HUES6 (cell line): ENCODE measurements at regions not wholly inside any gene's neighbourhood (a gene's known extent, or its start where the extent isn't known, plus 50 kb on each side); places are given as distances from the start of the nearest gene placed in this dataset.

Experiments used
- H3K27ac ChIP-seq: 2 replicates; pipeline ENCODE4 v1.7.0; 2013; ENCODE audit warnings: low read depth, mild to moderate bottlenecking, low read length, inconsistent platforms
- H3K27me3 ChIP-seq: 2 replicates; pipeline ENCODE4 v1.6.1; 2013; ENCODE audit warnings: low read length; ENCODE audit not compliant: control insufficient read depth, insufficient read depth
- H3K36me3 ChIP-seq: 2 replicates; pipeline ENCODE4 v1.6.1; 2013; ENCODE audit warnings: low read length; ENCODE audit not compliant: control insufficient read depth, insufficient read depth
- H3K4me1 ChIP-seq: 2 replicates; pipeline ENCODE4 v1.6.1; 2013; ENCODE audit warnings: low read length; ENCODE audit not compliant: control insufficient read depth, insufficient read depth
- H3K4me3 ChIP-seq: 2 replicates; pipeline ENCODE4 v1.5.1; 2013; ENCODE audit warnings: low read depth, low read length
- H3K9ac ChIP-seq: one replicate; pipeline ENCODE4 v1.6.1; 2013; ENCODE audit warnings: mild to moderate bottlenecking, low read length
- H3K9me3 ChIP-seq: 2 replicates; pipeline ENCODE4 v1.6.1; 2013; ENCODE audit warnings: low read depth, low read length; ENCODE audit not compliant: control insufficient read depth, insufficient read depth

- no peak overlapping the region for H3K27ac ChIP-seq
- no peak overlapping the region for H3K9ac ChIP-seq
- H3K27me3 ChIP-seq, result no peaks in the 10 kb centered on the region
- H3K4me3 ChIP-seq, result no peak overlapping the region
- no peaks in the 10 kb centered on the region for H3K9me3 ChIP-seq
- H3K36me3 ChIP-seq, result no peaks in the 10 kb centered on the region
- no peaks in the 10 kb centered on the region for H3K4me1 ChIP-seq
These were observed 141.2 kb downstream of the LRRC3B start for GRCh38 chr3:26763723-26764122.

- Histone ChIP-seq H3K27me3 (no peaks in the 10 kb centered on the region), H3K27ac (no peak overlapping the region)
These were observed 143.5 kb downstream of the LRRC3B start for GRCh38 chr3:26766031-26766430.

GRCh38 chr3:26768068-26768651 is 145.6 kb downstream of the LRRC3B start:
- Histone ChIP-seq H3K9me3 (no peaks in the 10 kb centered on the region), H3K9ac (no peak overlapping the region), H3K4me3 (no peak overlapping the region), H3K27ac (no peak overlapping the region), H3K27me3 (no peaks in the 10 kb centered on the region), H3K4me1 (no peaks in the 10 kb centered on the region), H3K36me3 (no peaks in the 10 kb centered on the region)

More at GRCh38 chr3:26766031-26766430, 143.5 kb downstream of the LRRC3B start:
- no peak overlapping the region for H3K9ac ChIP-seq
- no peaks in the 10 kb centered on the region for H3K4me1 ChIP-seq
- no peak overlapping the region for H3K4me3 ChIP-seq
- no peaks in the 10 kb centered on the region for H3K9me3 ChIP-seq
- no peaks in the 10 kb centered on the region for H3K36me3 ChIP-seq

DNA sequence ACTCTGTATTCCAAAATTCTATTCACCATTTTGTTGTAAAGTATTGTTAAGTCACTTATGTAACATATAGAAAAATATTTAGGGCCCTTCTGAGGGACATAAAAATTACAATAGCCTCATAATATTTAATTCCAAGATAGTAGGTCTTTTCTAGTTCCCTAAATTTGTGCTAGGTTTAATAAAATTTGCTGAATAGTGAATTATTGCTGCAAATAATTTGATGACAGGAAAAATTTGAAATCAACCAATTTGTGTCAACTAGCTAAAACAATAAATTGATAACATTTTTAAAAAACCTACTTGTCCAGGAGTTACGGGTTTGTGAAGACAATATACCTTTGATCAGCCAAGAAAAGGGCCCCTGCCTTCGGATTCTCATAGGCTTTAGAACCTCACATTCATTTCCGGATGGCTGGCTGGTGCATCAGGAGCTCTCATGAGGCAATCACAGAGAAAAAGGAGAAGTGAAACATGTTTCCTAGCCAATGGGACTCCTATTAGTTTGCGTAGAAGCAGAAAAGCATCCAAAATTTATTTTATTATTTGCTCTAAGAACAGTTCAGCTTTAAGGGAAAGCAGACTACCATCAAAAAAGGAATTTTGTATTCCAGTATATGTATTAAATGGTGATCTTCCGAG is 177.2 kb downstream of the LRRC3B start:
- Histone ChIP-seq H3K36me3 (no peaks in the 10 kb centered on the region), H3K9me3 (no peaks in the 10 kb centered on the region), H3K4me1 (no peaks in the 10 kb centered on the region), H3K27ac (no peak overlapping the region), H3K27me3 (no peaks in the 10 kb centered on the region), H3K4me3 (no peak overlapping the region), H3K9ac (no peak overlapping the region)

DNA sequence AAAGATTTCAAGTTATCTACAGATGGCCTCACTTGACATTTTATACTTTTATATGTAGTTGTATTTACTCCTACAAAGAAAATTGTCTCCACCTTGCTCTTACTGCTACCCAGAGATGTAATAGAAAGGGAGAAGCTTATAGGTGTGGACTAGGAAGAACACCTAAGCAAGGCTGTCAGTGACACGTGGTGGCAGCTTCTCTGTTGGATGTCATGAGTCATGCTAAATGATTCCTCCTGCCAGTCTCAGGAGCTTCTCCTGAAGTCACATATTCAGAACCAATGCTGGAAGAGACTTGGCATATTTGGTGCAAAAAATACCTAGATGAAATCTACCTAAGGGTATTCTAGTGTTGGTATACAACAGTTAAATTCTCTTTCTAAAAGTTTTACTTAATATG is 184.7 kb downstream of the LRRC3B start:
- Histone ChIP-seq H3K27ac (no peak overlapping the region), H3K4me1 (no peaks in the 10 kb centered on the region), H3K36me3 (no peaks in the 10 kb centered on the region), H3K9me3 (no peaks in the 10 kb centered on the region), H3K4me3 (no peak overlapping the region), H3K27me3 (no peaks in the 10 kb centered on the region), H3K9ac (no peak overlapping the region)

- H3K4me3 ChIP-seq, result no peak overlapping the region
- H3K27me3 ChIP-seq, result no peaks in the 10 kb centered on the region
- no peaks in the 10 kb centered on the region for H3K36me3 ChIP-seq
- no peak overlapping the region for H3K9ac ChIP-seq
- H3K9me3 ChIP-seq, result peaks cover 48% of the 10 kb centered on the region
- H3K27ac ChIP-seq, result no peak overlapping the region
- H3K4me1 ChIP-seq, result no peaks in the 10 kb centered on the region
These were observed 202.9 kb downstream of the LRRC3B start for GRCh38 chr3:26825454-26825853.

DNA sequence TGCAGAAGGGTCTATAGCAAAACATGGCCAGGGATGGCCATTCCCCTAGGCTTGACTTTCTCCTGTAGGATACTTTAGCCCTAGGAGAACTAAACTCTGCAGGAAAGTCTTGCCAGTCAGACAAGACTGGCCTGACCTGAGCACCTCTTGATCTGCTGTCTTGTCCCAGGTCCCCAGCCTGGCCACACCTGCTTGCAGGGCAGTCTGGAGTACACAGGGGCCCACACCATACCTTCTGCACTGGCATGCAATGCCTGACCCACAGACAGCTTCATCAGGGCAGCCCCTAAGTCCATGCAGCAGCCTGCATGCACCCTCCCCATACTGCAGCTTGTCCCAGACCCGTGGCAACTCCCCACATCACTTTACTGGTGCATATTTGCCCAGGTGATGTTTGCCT is 204.6 kb downstream of the LRRC3B start:
- H3K9me3 ChIP-seq, result peaks cover 35% of the 10 kb centered on the region
- H3K9ac ChIP-seq, result no peak overlapping the region
- H3K4me1 ChIP-seq, result no peaks in the 10 kb centered on the region
- no peaks in the 10 kb centered on the region for H3K36me3 ChIP-seq
- no peaks in the 10 kb centered on the region for H3K27me3 ChIP-seq
- H3K4me3 ChIP-seq, result no peak overlapping the region
- no peak overlapping the region for H3K27ac ChIP-seq

- no peaks in the 10 kb centered on the region for H3K36me3 ChIP-seq
- H3K27me3 ChIP-seq, result no peaks in the 10 kb centered on the region
- H3K4me3 ChIP-seq, result no peak overlapping the region
- no peak overlapping the region for H3K9ac ChIP-seq
- no peak overlapping the region for H3K27ac ChIP-seq
- H3K9me3 ChIP-seq, result no peaks in the 10 kb centered on the region
- H3K4me1 ChIP-seq, result no peaks in the 10 kb centered on the region
These were observed 215.5 kb downstream of the LRRC3B start for GRCh38 chr3:26838026-26838425.

DNA sequence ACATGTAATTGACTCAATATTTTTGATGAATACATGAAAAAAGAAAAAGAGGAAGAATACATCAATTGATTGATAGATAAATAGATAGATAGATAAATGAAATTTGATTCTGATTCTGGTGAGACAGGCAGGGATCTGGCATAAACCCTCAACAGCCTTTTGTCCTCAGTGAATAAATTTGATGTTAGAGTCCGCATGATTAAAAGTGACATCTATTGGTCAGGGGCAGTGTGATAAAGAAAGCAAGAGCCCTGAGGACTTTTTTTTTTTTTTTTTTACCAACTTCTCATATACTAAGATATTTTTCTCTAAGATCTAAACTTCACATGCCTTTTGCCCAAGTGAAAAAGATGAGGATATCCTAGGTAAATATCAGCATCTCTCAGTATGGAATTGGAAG is 216.4 kb downstream of the LRRC3B start:
- no peaks in the 10 kb centered on the region for H3K4me1 ChIP-seq
- no peaks in the 10 kb centered on the region for H3K36me3 ChIP-seq
- no peaks in the 10 kb centered on the region for H3K9me3 ChIP-seq
- H3K27ac ChIP-seq, result no peak overlapping the region
- H3K9ac ChIP-seq, result no peak overlapping the region
- no peak overlapping the region for H3K4me3 ChIP-seq
- no peaks in the 10 kb centered on the region for H3K27me3 ChIP-seq

- H3K9me3 ChIP-seq, result no peaks in the 10 kb centered on the region
- no peak overlapping the region for H3K9ac ChIP-seq
- H3K27ac ChIP-seq, result no peak overlapping the region
- no peaks in the 10 kb centered on the region for H3K36me3 ChIP-seq
- no peaks in the 10 kb centered on the region for H3K4me1 ChIP-seq
- H3K27me3 ChIP-seq, result no peaks in the 10 kb centered on the region
- no peak overlapping the region for H3K4me3 ChIP-seq
These were observed 217.8 kb downstream of the LRRC3B start for GRCh38 chr3:26840272-26840870.

DNA sequence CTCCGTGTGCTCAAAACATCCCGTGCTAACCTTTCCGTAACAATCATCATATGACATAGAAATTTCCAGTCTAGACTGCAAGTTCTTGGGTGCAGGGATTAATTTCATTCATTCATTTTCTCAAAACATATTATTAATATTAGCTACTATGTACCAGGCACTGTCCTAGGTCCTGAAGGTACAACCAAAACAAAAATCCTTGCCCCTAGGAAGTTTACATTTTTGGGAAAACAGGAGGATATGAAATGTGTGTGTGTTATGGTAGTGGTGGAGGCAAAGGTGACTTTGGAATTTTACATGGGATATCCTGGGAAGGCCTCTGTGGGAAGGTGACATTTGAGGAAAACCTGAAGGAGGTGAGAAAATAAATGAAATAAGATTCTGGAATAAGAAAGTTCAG is 222.6 kb downstream of the LRRC3B start:
- H3K27me3 ChIP-seq, result no peaks in the 10 kb centered on the region

More for the DNA sequence above, 222.6 kb downstream of the LRRC3B start:
- H3K27ac ChIP-seq, result no peak overlapping the region
- no peak overlapping the region for H3K9ac ChIP-seq
- no peaks in the 10 kb centered on the region for H3K4me1 ChIP-seq
- H3K36me3 ChIP-seq, result no peaks in the 10 kb centered on the region
- no peaks in the 10 kb centered on the region for H3K9me3 ChIP-seq
- no peak overlapping the region for H3K4me3 ChIP-seq
